ENCODE measurements at regions not wholly inside any gene's neighbourhood (a gene's known extent, or its start where the extent isn't known, plus 50 kb on each side); places are given as distances from the start of the nearest gene placed in this dataset.

- TF ChIP-seq, protein P1, sequence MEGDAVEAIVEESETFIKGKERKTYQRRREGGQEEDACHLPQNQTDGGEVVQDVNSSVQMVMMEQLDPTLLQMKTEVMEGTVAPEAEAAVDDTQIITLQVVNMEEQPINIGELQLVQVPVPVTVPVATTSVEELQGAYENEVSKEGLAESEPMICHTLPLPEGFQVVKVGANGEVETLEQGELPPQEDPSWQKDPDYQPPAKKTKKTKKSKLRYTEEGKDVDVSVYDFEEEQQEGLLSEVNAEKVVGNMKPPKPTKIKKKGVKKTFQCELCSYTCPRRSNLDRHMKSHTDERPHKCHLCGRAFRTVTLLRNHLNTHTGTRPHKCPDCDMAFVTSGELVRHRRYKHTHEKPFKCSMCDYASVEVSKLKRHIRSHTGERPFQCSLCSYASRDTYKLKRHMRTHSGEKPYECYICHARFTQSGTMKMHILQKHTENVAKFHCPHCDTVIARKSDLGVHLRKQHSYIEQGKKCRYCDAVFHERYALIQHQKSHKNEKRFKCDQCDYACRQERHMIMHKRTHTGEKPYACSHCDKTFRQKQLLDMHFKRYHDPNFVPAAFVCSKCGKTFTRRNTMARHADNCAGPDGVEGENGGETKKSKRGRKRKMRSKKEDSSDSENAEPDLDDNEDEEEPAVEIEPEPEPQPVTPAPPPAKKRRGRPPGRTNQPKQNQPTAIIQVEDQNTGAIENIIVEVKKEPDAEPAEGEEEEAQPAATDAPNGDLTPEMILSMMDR (IDR thresholded peaks at IDR 0.05; ENCODE audit: borderline replicate concordance, extremely low read depth, low read length, poor library complexity, severe bottlenecking): no peak
- no peak for TF ChIP-seq EZH2 (IDR thresholded peaks at IDR 0.05; ENCODE audit: borderline replicate concordance, low read depth, low read length, severe bottlenecking)
Observed at GRCh38 chr5:82639393-82640144, 361.4 kb upstream of the RPS23 start.

Data from DND-41 (cell line).